ENCODE measurements at regions not wholly inside any gene's neighbourhood (a gene's known extent, or its start where the extent isn't known, plus 50 kb on each side); places are given as distances from the start of the nearest gene placed in this dataset.

- no peak overlapping the region for H3K4me3 ChIP-seq (ENCODE audit: low read length)
- no peak overlapping the region for H3K27ac ChIP-seq (ENCODE audit: low read length)
- peaks cover 16% of the 10 kb centered on the region for H3K4me1 ChIP-seq (ENCODE audit: low read length)
- H4K20me1 ChIP-seq (ENCODE audit: insufficient read depth, low read length), result no peaks in the 10 kb centered on the region
- DNase-seq, result no peak
- H3K9ac ChIP-seq (ENCODE audit: low read length), result no peak overlapping the region
- H3K79me2 ChIP-seq (ENCODE audit: low read length), result peaks cover 29% of the 10 kb centered on the region
- H3K9me2 ChIP-seq (replicated peaks; ENCODE audit: insufficient read depth, low read length), result no peaks in the 10 kb centered on the region
- H3K36me3 ChIP-seq (replicated peaks; ENCODE audit: insufficient read depth, low read length), result no peaks in the 10 kb centered on the region
- no peaks in the 10 kb centered on the region for H3K27me3 ChIP-seq (replicated peaks; ENCODE audit: insufficient read depth, low read length)
- H2AFZ ChIP-seq (ENCODE audit: low read length), result no peak overlapping the region
- H3K4me2 ChIP-seq (ENCODE audit: low read depth, low read length), result no peak overlapping the region
- no peaks in the 10 kb centered on the region for H3K9me3 ChIP-seq (replicated peaks; ENCODE audit: insufficient read depth, low read length)
- TF ChIP-seq EZH2phosphoT487 (IDR thresholded peaks at IDR 0.05; ENCODE audit: low read length) (no peak), EZH2 (optimal IDR thresholded peaks at IDR 0.05; ENCODE audit: low read depth, low read length) (no peak), CTCF (IDR thresholded peaks at IDR 0.05; ENCODE audit: low read length) (no peak)
- 0 out of 2 replicates have a peak, but pooled peaks cover 5% of the 10 kb centered on the region for H3F3A ChIP-seq (ENCODE audit: insufficient read depth, low read length)
Observed at GRCh38 chr22:48639896-48640748, 1187.6 kb downstream of the BRD1 start.

GRCh38 chr22:48639021-48639795 lies 1188.5 kb downstream of the BRD1 start:
- Histone ChIP-seq H3K9me3 (replicated peaks; ENCODE audit: insufficient read depth, low read length) (no peaks in the 10 kb centered on the region), H3K36me3 (replicated peaks; ENCODE audit: insufficient read depth, low read length) (no peaks in the 10 kb centered on the region), H3K4me2 (ENCODE audit: low read depth, low read length) (no peak overlapping the region), H4K20me1 (ENCODE audit: insufficient read depth, low read length) (no peaks in the 10 kb centered on the region), H3K9me2 (replicated peaks; ENCODE audit: insufficient read depth, low read length) (no peaks in the 10 kb centered on the region), H3K4me1 (ENCODE audit: low read length) (peaks cover 25% of the 10 kb centered on the region), H3F3A (ENCODE audit: insufficient read depth, low read length) (0 out of 2 replicates have a peak, but pooled peaks cover 5% of the 10 kb centered on the region), H3K27me3 (replicated peaks; ENCODE audit: insufficient read depth, low read length) (no peaks in the 10 kb centered on the region), H3K4me3 (ENCODE audit: low read length) (no peak overlapping the region), H3K9ac (ENCODE audit: low read length) (no peak overlapping the region), H3K27ac (ENCODE audit: low read length) (no peak overlapping the region), H3K79me2 (ENCODE audit: low read length) (peaks cover 38% of the 10 kb centered on the region), H2AFZ (ENCODE audit: low read length) (no peak overlapping the region)
- TF ChIP-seq EZH2phosphoT487 (IDR thresholded peaks at IDR 0.05; ENCODE audit: low read length) (no peak), CTCF (IDR thresholded peaks at IDR 0.05; ENCODE audit: low read length) (no peak), EZH2 (optimal IDR thresholded peaks at IDR 0.05; ENCODE audit: low read depth, low read length) (no peak)
- DNase-seq, result no peak

GRCh38 chr22:48637231-48637630 lies 1190.4 kb downstream of the BRD1 start:
- DNase-seq, result no peak
- Histone ChIP-seq H4K20me1 (ENCODE audit: insufficient read depth, low read length) (no peaks in the 10 kb centered on the region), H3K4me2 (ENCODE audit: low read depth, low read length) (no peak overlapping the region), H2AFZ (ENCODE audit: low read length) (no peak overlapping the region), H3K9me2 (replicated peaks; ENCODE audit: insufficient read depth, low read length) (no peaks in the 10 kb centered on the region), H3K4me1 (ENCODE audit: low read length) (peaks cover 25% of the 10 kb centered on the region), H3K9ac (ENCODE audit: low read length) (no peak overlapping the region), H3K4me3 (ENCODE audit: low read length) (no peak overlapping the region), H3K27me3 (replicated peaks; ENCODE audit: insufficient read depth, low read length) (no peaks in the 10 kb centered on the region), H3K9me3 (replicated peaks; ENCODE audit: insufficient read depth, low read length) (no peaks in the 10 kb centered on the region), H3F3A (ENCODE audit: insufficient read depth, low read length) (peaks cover 5% of the 10 kb centered on the region; the same call in 1 of the 2 replicates), H3K36me3 (replicated peaks; ENCODE audit: insufficient read depth, low read length) (no peaks in the 10 kb centered on the region), H3K27ac (ENCODE audit: low read length) (no peak overlapping the region), H3K79me2 (ENCODE audit: low read length) (peaks cover 38% of the 10 kb centered on the region)
- TF ChIP-seq CTCF (IDR thresholded peaks at IDR 0.05; ENCODE audit: low read length), result no peak

Data from MM.1S (cell line).